ENCODE measurements at regions not wholly inside any gene's neighbourhood (a gene's known extent, or its start where the extent isn't known, plus 50 kb on each side); places are given as distances from the start of the nearest gene placed in this dataset.

GRCh38 chr16:73413830-73414190 lies 365.9 kb upstream of the ZFHX3 start (continued):
- TF ChIP-seq BCLAF1 (IDR thresholded peaks at IDR 0.05): no peak

- intact Hi-C loops (cut with micrococcal nuclease; ENCODE audit: unreplicated experiment): no loop called here
- Histone ChIP-seq H3K4me3 (no peak overlapping the region), H4K20me1 (ENCODE audit: control insufficient read depth, insufficient read depth) (no peaks in the 10 kb centered on the region), H3K36me3 (ENCODE audit: control insufficient read depth in 2 of 2, insufficient read depth in 2 of 2, low read length in 1 of 2) (no peaks in the 10 kb centered on the region), H2AFZ (ENCODE audit: control insufficient read depth, low read depth, low read length) (no peak overlapping the region), H3K79me2 (ENCODE audit: control insufficient read depth, insufficient read depth, low read length) (no peaks in the 10 kb centered on the region), H3K27me3 (replicated peaks in 1 of 2; ENCODE audit: control insufficient read depth in 2 of 2, insufficient read depth in 2 of 2, low read length in 1 of 2) (no peaks in the 10 kb centered on the region), H3K4me2 (ENCODE audit: control insufficient read depth, insufficient read depth) (no peak overlapping the region), H3K27ac (ENCODE audit: control insufficient read depth, insufficient read depth) (no peak overlapping the region), H3K9me3 (replicated peaks; ENCODE audit: control insufficient read depth, insufficient read depth, low read length) (no peaks in the 10 kb centered on the region; the same call in 2 of the 3 replicates), H3K9ac (ENCODE audit: control insufficient read depth, insufficient read depth, low read length) (no peak overlapping the region), H3K4me1 (ENCODE audit: control insufficient read depth, insufficient read depth, low read length) (no peaks in the 10 kb centered on the region)
- POLR2A ChIA-PET: no interaction called here
- no peak for TF ChIP-seq MXI1 (IDR thresholded peaks at IDR 0.05; ENCODE audit: low read depth, low read length)
- TF ChIP-seq ATF7 (IDR thresholded peaks at IDR 0.05; ENCODE audit: low read depth): peak; percentile 72
- BruUV-seq (replicated peaks): no TSS peak
- ATAC-seq (0 out of 3 replicates have a peak, but pooled peaks have one; percentile 14), DNase-seq (ENCODE audit: low read depth, low spot score) (no peak), FAIRE-seq (no peak)
- SMC1A ChIA-PET (ENCODE audit: uncharacterized antibody, unreplicated experiment): interaction anchor here (1.0 kb wide), 1 partner anchor 138 kb away, joined by 3 read pairs; no protein-coding TSS in a partner anchor
- 23% methylated on average over 6 of the region's 6 CpGs for WGBS (ENCODE audit: insufficient coverage, insufficient replicate concordance, low lambda C conversion rate, missing lambda C conversion rate)
- CTCF ChIA-PET: no interaction called here
- RAD21 ChIA-PET (ENCODE audit: unreplicated experiment): no interaction called here
- in situ Hi-C loops (cut with MboI): no loop called here
Observed at GRCh38 chr16:73413091-73413829, 365.3 kb upstream of the ZFHX3 start.
